ENCODE measurements at regions not wholly inside any gene's neighbourhood (a gene's known extent, or its start where the extent isn't known, plus 50 kb on each side); places are given as distances from the start of the nearest gene placed in this dataset.
"Not testable (repeated sequence)": the region's sequence is repeated elsewhere in the genome, so short reads cannot be mapped to it uniquely, and the experiment has no call there.

DNA sequence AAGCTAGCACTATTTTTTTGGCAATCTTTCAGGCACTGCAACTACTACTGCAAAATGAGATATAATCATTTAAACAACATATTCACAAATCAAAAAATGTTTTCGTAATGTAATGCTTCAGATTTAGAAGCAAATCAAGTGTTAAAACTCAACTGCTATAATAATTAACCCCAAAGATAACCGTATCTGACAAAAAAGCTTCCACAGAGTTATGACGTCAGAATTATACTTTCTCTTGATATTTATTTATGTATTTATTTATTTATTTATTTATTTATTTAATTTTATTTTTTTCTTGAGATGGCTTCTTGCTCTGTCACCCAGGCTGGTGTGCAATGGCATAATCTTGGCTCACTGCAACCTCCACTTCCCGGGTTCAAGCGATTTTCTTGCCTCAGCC, 341.1 kb upstream of the DEFB115 start:
- not testable (repeated sequence) for DNase-seq (ENCODE audit: low read depth); H3K4me3 ChIP-seq (ENCODE audit: low read depth, low read length)

DNA sequence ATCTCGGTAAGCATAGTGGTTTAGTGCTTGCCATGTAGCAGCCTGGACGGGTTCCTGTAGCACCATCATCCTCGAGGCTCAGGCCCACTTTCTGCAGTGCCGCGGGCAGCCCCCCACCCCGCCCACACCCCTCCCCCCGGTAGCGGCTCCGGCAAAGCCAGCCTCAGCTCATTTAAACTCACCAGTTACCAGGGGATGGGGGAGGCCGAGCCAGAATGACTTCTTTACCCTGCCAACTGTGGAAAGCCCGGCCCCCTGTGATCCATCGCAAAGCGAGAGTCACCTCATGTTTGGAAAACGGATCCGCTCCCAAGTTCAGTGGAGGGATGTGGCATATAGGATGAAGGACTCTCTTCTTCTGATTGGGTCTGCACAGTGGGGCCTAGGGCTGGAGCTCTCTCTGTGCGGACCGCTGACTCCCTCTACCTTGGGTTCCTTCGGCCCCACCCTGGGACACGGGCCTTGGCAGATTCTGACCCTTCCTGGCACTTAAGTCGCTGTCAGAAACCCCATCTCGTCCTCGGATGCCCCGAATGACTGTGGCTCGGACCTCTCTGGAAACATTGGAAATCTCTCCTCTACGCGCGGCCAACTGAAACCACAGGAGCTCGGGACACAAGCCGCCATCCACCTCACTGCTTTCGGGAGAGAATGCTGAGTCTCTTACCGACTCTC, 337.8 kb upstream of the DEFB115 start:
- TF ChIP-seq, protein P1, sequence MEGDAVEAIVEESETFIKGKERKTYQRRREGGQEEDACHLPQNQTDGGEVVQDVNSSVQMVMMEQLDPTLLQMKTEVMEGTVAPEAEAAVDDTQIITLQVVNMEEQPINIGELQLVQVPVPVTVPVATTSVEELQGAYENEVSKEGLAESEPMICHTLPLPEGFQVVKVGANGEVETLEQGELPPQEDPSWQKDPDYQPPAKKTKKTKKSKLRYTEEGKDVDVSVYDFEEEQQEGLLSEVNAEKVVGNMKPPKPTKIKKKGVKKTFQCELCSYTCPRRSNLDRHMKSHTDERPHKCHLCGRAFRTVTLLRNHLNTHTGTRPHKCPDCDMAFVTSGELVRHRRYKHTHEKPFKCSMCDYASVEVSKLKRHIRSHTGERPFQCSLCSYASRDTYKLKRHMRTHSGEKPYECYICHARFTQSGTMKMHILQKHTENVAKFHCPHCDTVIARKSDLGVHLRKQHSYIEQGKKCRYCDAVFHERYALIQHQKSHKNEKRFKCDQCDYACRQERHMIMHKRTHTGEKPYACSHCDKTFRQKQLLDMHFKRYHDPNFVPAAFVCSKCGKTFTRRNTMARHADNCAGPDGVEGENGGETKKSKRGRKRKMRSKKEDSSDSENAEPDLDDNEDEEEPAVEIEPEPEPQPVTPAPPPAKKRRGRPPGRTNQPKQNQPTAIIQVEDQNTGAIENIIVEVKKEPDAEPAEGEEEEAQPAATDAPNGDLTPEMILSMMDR (IDR thresholded peaks at IDR 0.05; ENCODE audit: insufficient read depth, low read length), result no peak
- H3K4me3 ChIP-seq (ENCODE audit: low read depth, low read length), result no peak overlapping the region
- no peak for DNase-seq (ENCODE audit: low read depth)

DNA sequence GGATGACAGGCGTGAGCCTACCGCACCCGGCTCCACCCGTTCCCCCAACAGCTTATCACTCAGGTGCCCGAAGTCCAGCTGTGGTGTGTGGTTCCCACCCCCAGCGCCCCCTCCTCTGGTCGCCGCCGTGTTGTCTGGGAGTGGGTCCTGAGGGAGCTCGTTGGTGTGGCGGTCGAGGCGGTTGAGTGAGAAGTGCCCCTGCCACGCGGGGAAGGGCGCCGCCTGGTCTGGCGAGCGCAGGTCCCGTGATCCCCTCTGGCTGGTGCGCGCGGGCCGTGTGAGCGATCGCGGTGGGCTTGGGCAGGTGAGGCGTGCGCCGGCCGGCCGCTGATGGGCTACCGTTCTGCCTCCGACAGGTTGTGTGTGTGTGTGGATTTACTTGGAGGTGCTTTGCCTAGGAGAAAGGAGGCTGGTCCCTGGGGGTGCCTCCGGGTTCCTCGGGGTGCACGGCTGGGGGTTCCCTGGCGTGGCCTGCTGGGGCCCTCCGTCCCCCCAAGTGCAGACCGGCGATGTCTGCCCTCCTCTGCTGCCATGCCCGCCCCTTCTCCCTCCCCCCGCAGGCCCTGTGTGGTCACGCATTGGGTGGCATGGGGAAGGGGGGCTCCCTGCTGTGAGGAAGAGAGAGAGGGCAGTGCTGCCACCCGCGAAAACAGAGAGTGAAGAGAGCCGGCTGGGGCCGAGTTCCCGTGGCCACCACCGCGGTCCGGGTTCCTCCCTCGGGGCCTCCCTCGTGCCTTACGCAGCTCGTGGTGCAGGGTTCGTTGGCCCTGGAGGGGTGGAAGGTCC, 336.0 kb upstream of the DEFB115 start:
- no peak overlapping the region for H3K4me3 ChIP-seq (ENCODE audit: low read depth, low read length)
- TF ChIP-seq, protein P1 (IDR thresholded peaks at IDR 0.05; ENCODE audit: insufficient read depth, low read length), result no peak
- no peak for DNase-seq (ENCODE audit: low read depth)

DNA sequence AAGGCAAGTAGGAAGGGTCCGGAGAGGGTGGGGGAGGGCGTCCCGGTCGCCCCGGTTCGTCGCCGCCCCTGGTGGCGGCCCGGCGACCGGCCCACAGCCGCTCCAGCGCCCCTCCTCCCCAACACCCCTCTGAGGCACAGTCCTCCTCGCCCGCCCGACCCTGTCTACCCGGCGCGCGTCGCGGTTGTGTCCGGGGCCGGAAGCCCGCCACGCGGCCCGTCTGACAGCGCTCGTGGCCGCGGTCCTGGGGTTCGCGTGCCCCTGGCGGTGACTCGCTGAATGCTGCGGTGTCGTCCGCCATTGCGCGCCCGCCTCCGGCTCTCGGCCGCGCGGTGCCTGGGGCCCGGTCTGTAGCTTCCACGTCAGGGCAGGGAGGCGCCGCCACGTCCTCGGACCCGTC, 335.3 kb upstream of the DEFB115 start:
- no peak for DNase-seq (ENCODE audit: low read depth)
- TF ChIP-seq, protein P1 (IDR thresholded peaks at IDR 0.05; ENCODE audit: insufficient read depth, low read length), result no peak
- H3K4me3 ChIP-seq (ENCODE audit: low read depth, low read length), result no peak overlapping the region

DNA sequence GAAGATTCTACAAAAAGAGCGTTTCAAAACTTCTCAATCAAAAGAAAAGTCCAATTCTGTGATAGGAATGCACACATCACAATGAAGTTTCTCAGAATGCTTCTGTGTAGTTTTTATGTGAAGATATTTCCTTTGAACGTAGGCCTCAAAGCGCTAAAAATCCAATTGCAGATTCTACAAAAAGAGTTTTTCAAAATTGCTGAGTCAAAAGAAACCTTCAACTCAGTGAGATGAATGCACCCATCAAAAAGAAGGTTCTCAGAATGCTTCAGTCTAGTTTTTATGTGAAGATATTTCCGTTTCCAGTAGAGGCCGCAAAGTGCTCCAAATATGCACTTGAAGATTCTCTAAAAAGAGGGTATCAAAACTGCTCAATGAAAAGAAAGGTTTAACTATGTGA, 319.7 kb upstream of the DEFB115 start:
- no peak for DNase-seq (ENCODE audit: low read depth)
- TF ChIP-seq, protein P1 (IDR thresholded peaks at IDR 0.05; ENCODE audit: insufficient read depth, low read length), result no peak
- no peak overlapping the region for H3K4me3 ChIP-seq (ENCODE audit: low read depth, low read length)

DNA sequence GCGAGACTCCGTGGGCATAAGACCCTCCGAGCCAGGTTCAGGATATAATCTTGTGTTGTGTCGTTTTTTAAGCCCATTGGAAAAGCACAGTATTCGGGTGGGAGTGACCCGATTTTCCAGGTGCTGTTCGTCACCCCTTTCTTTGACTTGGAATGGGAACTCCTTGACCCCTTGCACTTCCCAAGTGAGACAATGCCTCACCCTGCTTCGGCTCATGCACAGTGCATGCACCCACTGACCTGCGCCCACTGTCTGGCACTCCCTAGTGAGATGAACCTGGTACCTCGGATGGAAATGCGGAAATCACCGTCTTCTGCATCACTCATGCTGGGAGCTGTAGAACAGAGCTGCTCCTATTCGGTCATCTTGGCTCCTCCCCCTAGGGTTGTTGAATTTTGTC, 307.7 kb upstream of the DEFB115 start:
- no peak for DNase-seq (ENCODE audit: low read depth)
- TF ChIP-seq, protein P1 (IDR thresholded peaks at IDR 0.05; ENCODE audit: insufficient read depth, low read length), result no peak

DNA sequence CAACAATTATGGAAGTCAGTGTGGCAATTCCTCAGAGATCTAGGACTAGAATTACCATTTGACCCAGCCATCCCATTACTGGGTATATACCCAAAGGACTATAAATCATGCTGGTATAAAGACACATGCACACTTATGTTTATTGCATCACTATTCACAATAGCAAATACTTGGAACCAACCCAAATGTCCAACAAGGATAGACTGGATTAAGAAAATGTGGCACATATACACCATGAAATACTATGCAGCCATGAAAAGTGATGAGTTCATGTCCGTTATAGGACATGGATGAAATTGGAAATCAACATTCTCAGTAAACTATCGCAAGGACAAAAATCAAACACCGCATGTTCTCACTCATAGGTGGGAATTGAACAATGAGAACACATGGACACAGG, 306.4 kb upstream of the DEFB115 start:
- DNase-seq (ENCODE audit: low read depth), result not testable (repeated sequence)

More for the DNA sequence above, 307.7 kb upstream of the DEFB115 start:
- H3K4me3 ChIP-seq (ENCODE audit: low read depth, low read length), result no peak overlapping the region

DNA sequence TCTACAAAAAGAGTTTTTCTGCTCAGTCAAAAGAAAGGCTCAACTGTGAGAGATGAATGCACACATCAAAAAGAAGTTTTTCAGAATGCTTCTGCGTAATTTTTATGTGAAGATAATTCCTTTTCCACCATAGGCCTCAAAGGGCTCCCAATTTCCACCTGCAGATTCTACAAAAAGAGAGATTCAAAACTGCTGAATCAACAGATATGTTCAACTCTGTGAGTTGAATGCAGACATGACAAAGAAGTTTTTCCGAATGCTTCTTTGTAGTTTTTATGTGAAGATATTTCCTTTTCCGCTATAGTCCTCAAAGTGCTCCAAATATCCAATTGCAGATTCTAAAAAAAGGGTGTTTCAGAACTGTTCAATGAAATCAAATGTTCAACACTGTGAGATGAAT, 300.8 kb upstream of the DEFB115 start:
- DNase-seq (ENCODE audit: low read depth); H3K4me3 ChIP-seq (ENCODE audit: low read depth, low read length): not testable (repeated sequence)

More for the DNA sequence above, 306.4 kb upstream of the DEFB115 start:
- H3K4me3 ChIP-seq (ENCODE audit: low read depth, low read length), result not testable (repeated sequence)

DNA sequence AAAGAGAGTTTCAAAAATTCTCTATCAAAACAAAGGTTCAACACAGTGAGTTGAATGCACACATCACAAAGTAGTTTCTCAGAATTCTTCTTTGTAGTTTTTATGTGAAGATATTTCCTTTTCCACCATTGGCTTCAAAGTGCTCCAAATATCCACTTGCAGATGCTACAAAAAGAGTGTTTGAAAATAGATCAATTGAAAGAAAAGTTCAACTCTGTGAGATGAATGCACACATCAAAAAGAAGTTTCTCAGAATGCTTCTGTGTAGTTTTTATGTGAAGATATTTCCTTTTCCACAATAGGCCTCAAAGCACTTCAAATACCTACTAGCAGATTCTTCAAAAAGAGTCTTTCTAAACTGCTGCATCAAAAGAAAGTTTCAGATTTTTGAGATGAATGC, 298.3 kb upstream of the DEFB115 start:
- H3K4me3 ChIP-seq (ENCODE audit: low read depth, low read length); DNase-seq (ENCODE audit: low read depth): not testable (repeated sequence)
